ENCODE measurements at regions not wholly inside any gene's neighbourhood (a gene's known extent, or its start where the extent isn't known, plus 50 kb on each side); places are given as distances from the start of the nearest gene placed in this dataset.

DNA sequence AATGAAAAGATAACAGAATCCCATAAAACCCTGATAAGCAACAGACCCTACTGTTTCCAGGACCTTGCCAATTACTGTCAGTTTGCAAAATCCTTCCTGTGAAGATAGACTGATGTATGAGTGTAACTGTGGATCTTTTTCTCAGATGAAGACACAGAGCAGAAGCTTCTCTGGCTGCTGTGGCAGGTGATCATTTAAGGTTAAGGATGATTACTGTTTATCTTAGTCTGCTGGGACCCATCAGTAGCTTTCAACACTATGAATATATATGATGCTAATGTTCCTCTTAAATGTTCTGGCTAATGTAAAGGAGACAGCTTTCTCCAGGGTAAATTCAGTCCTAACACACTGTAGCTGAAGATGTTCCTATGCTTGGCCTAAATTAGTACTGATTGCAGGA is 56.0 kb upstream of the CTTNBP2 start:
- no peak for DNase-seq (ENCODE audit: low read depth)

DNA sequence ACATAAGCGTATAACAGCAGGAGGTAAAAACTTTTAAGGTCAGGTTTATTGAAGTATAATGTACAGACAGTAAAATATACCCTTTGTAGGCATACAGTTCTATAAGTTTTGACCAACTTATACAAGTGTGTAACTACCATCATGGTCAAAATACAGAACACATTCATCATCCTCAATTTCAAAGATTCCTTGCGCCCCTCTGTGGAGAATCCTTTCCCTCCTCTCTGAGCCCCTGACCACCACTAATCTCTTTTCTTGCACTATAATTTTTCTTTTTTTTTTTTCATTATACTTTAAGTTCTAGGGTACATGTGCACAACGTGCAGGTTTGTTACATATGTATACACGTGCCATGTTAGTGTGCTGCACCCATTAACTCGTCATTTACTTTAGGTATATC is 58.1 kb upstream of the CTTNBP2 start:
- no peak for DNase-seq (ENCODE audit: low read depth)

DNA sequence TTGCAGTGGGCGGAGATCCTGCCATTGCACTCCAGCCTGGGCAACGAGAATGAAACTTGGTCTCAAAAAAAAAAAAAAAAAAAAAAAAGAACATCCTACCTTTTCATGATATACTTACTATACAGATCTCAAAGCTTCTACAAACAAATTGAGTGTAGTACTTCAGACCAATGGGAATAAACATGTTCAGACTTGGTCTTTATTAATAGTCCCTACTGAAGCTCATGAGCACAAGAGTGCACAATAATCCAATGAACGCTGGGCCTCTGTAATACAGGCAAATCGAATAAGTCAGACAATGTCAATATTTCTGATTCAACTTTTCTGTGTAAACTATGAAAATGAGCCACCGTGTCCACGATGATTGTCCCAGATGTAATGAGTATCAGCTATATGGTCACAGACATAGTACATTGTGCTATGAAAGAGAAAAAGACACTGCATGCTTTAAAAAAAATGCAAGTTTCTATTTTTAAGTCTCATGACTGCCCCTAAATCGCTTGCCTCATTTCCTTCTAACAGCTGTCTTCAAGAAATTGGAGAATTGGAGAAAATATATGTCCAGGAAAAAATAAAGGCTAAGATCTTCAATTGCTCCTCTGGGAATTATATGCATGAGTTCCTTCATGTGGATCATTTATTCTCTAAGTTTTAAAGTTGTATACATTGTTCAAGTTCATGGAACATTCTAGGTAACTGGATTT is 64.0 kb upstream of the CTTNBP2 start:
- DNase-seq (ENCODE audit: low read depth) = no peak

DNA sequence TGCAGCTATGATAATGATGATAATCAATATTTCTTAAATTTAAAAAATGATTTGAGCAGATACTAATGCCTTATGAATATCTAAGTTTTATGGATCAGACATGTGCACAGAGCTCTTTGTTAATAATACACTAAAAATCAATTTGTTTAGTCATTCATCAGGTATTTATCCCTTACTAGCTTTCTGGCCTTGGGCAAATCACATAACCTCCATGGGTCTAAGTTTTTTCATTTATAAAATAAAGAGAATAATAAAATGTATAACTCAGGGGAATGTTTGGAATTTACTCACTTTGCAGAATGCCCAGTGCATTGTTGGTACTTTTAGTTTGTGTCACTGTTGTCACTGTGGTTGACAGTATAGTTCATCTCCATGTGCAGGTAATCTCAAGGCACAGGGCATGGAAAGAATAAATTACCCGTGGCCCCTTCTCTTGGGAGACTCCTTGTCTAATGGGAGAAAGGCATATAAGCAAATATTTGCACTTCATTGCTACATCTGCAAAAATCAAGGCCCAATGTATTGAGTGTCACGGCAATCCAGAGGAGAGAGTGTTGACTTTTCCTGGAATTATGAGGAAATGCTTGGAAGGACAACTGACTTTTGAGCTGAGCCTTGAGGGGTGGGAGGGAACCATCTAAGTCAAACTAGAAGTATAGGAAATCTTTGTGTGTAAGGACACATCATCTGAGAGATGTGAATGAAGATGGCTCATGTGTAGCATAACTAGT is 64.7 kb upstream of the CTTNBP2 start:
- no peak for DNase-seq (ENCODE audit: low read depth)

DNA sequence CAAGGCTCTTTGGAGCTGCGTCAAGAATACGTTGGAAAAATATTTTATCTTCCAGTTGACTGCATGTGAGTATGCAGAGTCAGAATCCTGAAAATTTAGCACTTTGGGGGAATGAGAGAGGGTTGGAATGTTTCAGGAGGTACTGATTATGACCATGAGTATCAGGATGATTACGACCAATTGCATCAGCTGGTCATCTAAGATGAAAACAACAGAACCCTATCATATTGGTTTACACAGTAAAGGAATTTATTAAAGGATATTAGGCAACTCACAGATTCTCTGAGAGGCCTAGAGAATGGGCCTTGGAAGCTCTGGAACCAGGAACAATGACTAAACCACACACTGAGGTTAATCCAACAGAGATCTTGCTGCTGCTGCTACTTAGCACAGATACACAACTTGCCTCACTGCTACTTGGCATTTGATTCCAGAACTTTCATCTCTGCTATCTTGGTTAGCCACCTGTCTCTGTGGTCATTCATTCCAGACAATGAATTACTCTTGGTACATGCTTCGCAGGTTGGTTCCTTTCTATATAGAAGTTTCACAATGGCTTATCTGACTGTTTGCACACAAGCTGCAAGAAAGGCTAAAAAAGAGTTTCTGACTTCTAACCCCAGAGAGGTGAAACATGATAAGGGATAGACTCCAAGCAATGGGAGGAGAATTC is 68.0 kb upstream of the CTTNBP2 start:
- no peak for DNase-seq (ENCODE audit: low read depth)

DNA sequence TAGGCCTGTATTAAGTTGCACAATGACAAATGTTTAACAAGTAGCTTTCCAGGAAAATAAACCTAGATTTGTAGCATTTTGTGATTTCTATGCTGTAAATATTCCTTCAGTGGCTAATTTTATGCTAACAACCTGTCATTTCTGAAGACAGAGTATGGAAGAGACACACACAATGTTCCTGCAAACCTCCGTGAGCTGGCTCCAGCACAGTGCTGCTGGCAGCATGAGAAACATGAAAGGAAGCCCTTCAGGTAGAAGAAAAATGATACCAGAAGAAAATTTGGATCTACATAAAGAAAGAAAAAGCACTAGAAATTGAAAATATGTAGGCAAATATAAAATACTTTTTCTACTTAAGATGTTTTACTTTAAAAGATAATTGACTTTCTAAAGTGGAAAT is 69.5 kb upstream of the CTTNBP2 start:
- DNase-seq (ENCODE audit: low read depth) = no peak

DNA sequence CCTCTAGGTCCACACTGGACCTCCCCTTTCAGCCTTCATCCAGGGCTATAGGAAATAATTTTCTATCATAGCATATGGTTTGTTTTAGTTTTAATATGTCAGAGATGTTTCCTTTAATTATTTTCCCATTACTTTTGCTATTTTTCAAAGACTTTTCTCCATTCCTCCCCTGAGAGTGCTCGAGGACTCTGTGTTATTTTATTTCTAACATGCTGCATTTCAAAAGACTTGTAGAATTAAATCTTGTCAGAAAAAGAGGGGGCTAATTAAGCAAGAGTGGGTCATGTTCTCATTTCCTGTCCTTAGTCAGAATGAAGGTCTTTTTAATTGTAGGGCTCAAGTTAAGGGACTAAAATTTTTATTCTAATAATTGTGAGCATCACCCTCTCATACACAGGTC is 71.6 kb upstream of the CTTNBP2 start:
- DNase-seq (ENCODE audit: low read depth) = no peak

DNA sequence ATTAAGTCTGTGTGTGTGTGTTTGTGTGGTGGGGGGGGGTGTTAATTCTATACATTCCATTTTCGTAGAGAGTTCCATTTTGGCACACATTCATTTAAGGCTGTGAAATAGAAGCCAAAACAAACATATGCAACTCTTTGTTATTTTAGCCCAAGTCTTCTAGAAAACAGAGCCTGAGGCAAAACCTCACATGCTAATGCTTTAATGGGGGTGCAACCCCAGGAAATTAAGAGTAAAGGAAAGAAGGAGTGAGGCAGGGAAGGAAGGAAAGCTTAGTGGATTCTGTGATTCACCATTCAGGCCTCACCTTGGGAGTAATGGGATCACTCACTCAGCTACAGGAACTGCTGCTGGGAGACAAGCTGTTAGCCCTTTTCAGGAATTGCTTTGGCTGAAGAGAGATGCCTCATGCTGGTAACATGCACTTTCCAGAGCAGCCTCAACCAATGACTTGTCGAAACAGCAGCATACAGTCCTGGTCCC is 73.0 kb upstream of the CTTNBP2 start:
- DNase-seq (ENCODE audit: low read depth) = no peak

DNA sequence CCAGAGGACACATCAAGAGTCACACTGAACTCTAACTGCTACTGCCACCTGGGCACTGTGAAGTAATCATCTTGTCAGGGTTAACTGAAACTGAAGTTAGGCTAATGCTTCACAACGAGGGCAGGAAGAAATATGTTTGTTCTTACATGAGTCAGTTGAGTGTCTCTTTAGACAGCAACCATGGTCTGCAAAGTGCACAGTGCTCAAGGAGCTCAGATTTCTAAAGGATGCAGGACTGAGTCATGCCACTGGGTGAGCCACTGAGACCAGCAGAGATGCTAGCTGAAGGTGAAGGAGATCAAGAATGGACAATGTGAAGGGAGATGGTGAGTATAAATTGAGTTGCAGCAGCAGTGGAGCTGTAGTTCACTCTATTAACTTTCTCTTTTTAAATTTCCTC is 76.0 kb upstream of the CTTNBP2 start:
- no peak for DNase-seq (ENCODE audit: low read depth)

DNA sequence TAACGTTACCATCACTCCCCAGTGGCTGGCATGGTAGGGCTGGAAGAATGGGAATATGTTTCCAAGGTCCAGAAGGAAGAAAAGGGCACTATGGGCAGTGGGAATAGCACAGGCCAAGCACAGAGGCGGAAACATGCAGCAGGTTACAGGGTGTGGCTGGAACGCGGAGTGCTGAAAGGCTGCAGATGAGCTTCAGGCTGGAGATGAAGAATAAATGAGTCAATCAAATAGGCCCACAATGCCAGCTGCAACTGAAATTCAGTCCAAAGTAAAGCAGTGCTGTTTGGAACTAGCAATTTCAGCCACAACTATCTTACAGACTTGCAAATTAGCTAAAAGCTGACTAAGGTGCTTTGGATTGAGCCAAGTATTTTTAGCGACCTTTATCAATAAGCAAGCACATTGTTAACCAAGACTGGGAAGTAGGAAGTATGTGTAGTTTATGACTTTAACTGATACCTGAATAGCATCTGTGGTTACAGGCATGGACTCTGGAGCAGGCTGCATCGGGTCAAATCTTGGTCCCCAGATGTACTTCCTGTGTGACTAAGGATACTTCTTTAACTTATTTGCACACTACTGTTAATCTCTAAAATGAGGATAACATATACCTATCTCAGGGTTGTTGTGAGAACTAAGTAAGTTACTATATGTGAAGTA is 77.5 kb upstream of the CTTNBP2 start:
- DNase-seq (ENCODE audit: low read depth) = no peak

DNA sequence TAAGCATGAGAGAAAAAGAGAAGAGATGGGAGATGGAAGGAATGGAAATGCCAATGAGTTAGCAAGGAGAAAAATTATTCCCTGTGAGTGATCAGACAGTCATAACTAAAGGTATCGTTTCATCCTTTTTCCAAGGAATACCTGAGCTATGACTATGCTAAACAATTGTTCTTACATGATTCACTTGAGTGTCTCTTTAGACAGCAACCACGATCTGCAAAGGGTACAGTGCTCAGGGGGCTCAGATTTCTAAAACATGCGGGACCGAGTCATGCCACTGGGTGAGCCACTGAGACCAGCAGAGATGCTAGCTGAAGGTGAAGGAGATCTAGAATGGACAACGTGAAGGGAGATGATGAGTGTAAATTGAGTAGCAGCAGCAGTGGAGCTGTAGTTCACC is 78.0 kb upstream of the CTTNBP2 start:
- no peak for DNase-seq (ENCODE audit: low read depth)

DNA sequence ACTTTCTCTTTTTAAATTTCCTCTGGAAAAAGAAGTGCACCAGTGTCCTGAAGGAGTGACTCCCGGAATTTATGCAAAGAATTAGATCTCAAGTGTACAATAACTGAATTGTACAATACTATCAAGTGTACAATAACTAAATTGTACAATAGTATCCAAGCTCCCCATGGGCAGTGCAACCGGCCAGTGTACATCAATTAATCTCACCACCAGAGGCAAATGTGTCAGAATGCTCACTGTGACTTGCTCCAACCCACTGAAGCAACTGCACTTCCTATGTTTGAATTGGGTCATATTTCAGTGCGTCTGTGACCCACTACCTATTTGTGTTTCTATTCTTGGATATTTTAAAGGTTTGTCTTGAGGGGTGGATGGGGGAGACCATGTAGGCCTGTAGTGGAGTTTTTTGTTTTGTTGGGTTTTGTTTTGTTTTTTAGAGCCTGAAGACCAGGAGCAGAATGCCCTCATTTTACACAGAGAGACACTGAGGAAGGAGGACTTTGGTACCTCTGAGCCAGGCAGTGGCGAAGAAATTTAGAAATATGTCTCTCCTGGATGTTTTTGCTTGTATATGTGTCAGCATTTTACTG is 78.5 kb upstream of the CTTNBP2 start:
- no peak for DNase-seq (ENCODE audit: low read depth)

DNA sequence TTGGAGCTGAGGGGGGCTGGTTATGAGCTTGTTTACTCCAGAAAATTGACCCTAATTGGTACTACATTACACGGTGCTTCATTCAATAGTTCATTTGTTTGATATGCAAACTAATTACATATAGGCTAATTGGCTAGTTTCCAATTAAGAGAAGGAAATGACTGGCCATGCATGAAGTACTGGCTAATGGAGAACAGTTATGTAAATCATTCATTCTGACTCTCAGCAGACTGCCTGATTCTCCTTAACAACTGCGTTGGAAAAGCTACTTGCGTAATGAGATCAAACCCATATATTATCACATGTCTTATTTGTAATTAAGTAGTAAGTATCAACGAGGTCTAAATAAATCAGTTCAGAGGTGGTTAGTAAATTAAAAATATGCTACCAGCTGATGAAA is 81.8 kb upstream of the CTTNBP2 start:
- DNase-seq (ENCODE audit: low read depth) = no peak

DNA sequence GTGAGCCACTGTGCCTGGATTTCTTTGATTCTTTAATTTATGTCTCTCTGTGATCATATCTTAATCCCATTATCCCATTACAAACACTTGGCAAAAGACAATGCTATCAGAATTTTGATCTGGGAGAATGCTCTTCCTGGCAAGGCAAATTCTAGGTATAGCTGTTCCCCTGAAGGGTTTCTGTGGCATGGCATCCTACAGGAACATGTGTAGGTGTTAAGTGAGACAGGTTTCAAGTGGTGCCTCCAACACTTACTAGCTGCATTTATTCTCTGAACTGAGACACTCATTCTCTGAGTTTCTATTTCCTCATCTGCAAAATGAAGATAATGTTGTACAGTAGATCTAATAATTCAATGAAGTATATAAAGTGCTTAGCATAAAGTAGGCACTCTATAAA is 87.1 kb upstream of the CTTNBP2 start:
- no peak for DNase-seq (ENCODE audit: low read depth)

DNA sequence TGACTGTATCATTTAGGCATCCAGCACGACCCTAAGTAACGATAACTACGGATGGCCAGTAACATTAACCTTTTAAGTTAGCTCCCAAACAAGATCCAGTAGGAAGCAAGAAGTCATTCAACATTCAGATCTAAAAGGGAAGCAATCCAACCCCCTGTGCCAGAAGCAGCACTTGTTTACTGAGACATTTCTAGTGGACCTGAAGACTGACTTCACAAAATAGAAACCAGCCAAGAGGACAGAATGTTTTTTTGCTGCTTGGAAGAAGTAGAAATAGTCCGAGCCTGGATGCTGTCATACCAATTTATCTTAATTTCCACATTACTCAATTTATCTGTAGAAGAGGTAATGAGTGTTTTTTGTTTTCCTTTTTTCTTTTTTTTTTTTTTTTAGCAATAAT is 88.0 kb upstream of the CTTNBP2 start:
- no peak for DNase-seq (ENCODE audit: low read depth)

DNA sequence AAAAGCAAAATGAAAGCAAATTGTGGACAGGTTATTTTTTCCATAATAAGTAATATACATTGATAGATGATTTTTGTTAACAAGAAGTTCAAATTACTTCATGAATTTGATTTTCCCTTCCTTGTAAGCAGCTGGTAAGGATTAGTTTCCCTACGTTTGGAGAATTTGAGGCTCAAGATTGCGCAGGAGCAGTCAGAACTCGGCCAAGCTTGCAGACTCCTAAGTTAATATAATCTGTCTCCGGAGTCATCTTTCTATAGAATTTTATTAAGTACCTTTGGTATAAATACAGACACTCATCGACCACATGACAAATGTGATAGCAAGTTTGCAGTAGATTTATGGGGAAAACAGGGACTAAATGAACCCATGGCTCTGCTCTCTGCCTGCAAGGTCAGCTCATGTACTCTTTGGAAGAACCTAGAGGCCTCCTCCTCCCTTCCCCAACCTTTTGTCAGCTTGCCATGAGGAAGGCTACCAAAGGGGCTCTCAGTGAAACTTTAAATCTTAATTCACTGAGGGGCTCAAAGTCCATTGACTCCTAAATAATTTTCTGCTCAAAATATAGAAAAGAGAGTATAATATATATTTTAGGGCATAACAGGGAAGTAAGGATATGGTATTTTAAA is 89.2 kb upstream of the CTTNBP2 start:
- no peak for DNase-seq (ENCODE audit: low read depth)

DNA sequence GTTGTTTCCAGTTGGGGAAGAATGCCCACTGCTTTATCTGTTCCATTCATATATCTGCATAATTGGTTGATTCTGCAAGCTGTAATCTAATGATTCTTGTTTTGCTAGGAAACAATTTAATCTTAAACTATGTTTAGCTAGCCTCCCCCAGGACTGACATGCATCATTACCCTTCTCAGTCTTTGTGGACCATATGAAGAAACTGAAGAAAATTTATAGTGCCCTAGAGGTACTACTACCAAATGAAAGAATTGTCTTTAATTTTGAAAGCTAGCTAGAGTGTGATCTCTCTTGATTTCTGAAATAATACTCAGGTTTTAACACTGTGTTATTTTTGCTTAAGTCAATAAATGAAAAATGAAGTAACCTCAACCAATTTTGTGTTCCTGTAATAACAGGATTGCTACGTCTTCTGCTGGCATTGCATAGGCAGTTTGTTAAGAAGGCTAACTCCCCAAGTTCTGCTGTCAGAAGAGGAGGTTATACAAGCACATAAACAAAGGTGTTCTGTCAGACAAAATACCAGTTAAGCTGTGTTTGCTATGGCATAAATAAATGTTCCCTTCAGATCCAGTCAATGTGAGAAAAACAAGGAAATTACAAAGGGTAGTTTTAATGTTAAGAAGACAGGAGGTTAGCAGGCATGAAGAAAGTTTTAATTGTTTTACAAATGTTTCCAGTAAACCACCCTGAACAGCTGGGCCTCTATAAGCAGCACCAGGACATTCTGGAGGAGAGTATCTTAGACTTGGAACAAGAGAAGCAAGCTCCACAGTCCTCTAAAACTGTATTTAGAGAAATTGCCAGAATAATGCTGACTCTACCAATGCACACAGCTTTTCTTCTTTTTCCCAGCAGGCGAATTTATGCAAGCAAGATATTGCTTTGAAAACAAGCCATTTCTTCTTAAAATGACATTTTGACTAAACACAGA is 90.3 kb upstream of the CTTNBP2 start:
- DNase-seq (ENCODE audit: low read depth) = no peak

DNA sequence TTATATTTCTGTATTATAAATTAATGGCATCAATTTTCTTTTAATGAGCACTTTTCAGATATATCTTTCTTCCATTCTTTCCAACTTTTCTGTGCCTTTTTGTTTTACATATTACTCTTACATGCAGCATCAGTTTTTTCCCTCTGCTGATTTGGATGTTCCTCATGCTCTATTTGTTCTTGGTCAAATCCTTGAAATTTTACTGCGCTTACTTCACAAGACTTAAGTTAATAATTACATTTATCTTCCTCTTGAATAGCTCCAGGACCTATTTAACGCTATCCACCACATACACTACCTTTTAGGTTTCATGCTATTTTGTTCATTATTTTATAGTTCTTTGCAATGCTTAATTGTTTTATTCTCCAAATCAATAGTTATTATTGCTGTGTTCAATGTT is 97.6 kb upstream of the CTTNBP2 start:
- DNase-seq (ENCODE audit: low read depth) = no peak

DNA sequence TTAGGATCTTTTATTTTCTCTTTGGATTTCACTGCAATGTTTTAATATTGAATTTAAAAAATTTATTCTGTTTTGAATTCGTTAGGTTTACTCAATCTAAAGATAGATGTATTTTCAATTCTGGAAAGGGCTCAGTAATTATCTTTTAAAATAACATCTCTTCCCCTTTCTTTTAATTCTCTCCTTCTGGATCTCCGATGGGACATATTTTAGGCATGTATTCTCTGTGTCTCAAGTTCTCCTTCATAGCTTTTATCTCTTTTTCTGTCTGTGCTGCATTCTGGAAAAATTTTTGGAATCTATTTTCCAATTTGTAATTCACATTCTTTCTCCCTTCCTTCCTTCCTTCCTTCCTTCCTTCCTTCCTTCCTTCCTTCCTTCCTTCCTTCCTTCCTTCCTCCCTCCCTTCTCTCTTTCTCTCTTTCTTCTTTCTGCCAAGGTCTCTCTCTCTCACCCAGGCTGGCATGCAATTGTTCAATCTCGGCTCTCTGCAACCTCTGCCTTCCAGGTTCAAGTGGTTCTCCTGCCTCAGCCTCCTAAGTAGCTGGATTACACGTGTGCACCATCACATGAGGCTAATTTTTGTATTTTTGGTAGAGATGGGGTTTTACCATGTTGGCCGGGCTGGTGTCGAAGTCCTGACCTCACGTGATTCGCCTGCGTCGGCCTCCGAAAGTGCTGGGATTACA is 98.5 kb upstream of the CTTNBP2 start:
- DNase-seq (ENCODE audit: low read depth) = no peak

DNA sequence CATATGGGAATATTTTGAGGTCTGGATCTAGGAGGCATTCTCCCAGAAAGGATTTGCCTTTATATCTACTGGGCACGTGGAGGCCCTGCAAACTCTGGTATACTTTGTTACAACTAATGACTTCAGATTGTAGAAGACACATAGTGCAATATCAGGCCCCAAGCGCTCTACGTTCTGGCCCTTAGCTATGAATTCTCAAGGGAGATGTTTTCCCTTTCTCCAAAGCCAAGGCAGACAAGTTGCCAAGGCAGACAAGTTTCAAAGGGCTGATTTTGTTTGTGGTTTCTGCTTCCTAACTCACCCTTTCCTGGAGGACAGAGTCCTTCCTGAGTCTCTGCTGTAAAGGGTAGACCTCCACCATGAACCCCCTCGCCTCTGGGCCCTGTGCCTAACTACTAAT is 99.4 kb upstream of the CTTNBP2 start:
- no peak for DNase-seq (ENCODE audit: low read depth)

All from HS-5 (cell line).